HEK293T (cell line): ENCODE measurements at regions not wholly inside any gene's neighbourhood (a gene's known extent, or its start where the extent isn't known, plus 50 kb on each side); places are given as distances from the start of the nearest gene placed in this dataset.

Source experiments
- BHLHE40 ChIP-seq: fragments of 450-650 bp; IDR thresholded peaks from 2 replicates; pipeline ENCODE4 v1.6.1; 2016; ENCODE audit warnings: mild to moderate bottlenecking, moderate library complexity, borderline replicate concordance
- HDGF ChIP-seq: fragments of 450-650 bp; IDR thresholded peaks from 2 replicates; pipeline ENCODE4 v1.6.1; 2017; ENCODE audit warnings: antibody characterized with exemption, borderline replicate concordance
- L3MBTL2 ChIP-seq: fragments of 450-650 bp; conservative IDR thresholded peaks from 2 replicates; pipeline ENCODE4 v1.6.1; 2016; ENCODE audit warnings: mild to moderate bottlenecking
- SP1 ChIP-seq: fragments of 450-650 bp; IDR thresholded peaks from 2 replicates; pipeline ENCODE4 v1.6.1; 2017
- ZNF384 ChIP-seq: fragments of 450-650 bp; IDR thresholded peaks from 2 replicates; pipeline ENCODE4 v1.6.1; 2016

DNA sequence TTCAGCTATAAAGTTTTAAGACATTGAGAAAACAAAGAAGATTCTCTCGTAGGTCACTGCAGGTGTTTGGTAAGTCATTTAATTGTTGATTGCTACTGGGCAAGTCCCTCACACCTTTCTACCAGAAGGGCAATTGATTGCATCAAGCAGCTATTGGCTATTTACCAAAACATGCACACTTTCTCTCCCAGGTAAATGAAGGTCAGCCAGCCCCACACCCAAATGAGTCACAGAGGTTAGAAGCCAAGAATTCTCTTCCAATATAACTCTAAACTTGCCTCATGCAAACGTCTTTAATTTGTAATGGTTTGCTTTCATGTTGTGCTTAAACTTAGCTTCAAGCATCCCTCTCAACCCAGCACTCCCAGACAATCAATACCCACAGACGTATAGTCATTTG, 475.3 kb upstream of the ADGRL2 start:
- TF ChIP-seq HDGF (no peak), L3MBTL2 (no peak), SP1 (no peak), ZNF384 (no peak), BHLHE40 (no peak)
